NCI-H526 treated with DMSO at 0.1 percent for 48 hours (cell line): ENCODE measurements at regions not wholly inside any gene's neighbourhood (a gene's known extent, or its start where the extent isn't known, plus 50 kb on each side); places are given as distances from the start of the nearest gene placed in this dataset.
"Not testable (repeated sequence)": the region's sequence is repeated elsewhere in the genome, so short reads cannot be mapped to it uniquely, and the experiment has no call there.

Experiments used
- DNase-seq: peaks from one replicate; lab custom pipeline; 2025; lab: John Stamatoyannopoulos, UW

GRCh38 chr1:82359541-82359940 lies 558.8 kb downstream of the ADGRL2 start:
- not testable (repeated sequence) for DNase-seq

GRCh38 chr1:82358706-82359105 lies 558.0 kb downstream of the ADGRL2 start:
- DNase-seq = not testable (repeated sequence)

GRCh38 chr1:82354546-82354945 lies 553.8 kb downstream of the ADGRL2 start:
- DNase-seq = not testable (repeated sequence)

- DNase-seq = no peak
Observed at GRCh38 chr1:82348487-82348886, 547.8 kb downstream of the ADGRL2 start.

- no peak for DNase-seq
Observed at GRCh38 chr1:82346141-82346540, 545.4 kb downstream of the ADGRL2 start.

DNA sequence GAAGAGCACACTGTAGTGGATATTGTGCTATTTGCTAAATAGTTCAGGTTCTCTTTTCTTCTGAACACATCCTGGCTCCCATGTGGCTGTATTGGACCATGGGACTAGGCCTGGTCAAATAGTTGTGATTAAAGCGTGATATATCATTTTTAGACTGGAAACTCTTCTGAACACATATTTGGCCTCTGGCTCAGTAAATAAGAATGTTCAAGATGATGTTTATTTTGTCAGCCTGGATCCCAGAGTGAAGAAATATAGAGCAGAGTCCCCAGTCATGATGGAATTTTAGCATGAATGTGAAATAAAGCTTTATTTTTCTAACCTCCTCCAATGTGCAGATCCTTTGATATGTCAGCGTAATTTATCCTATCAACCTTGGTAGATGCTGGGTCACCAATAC lies 542.6 kb downstream of the ADGRL2 start:
- DNase-seq = no peak

GRCh38 chr1:82337635-82338034 lies 536.9 kb downstream of the ADGRL2 start:
- no peak for DNase-seq

- no peak for DNase-seq
Observed at GRCh38 chr1:82330330-82330729, 529.6 kb downstream of the ADGRL2 start.

- DNase-seq = no peak
Observed at GRCh38 chr1:82329226-82329625, 528.5 kb downstream of the ADGRL2 start.

DNA sequence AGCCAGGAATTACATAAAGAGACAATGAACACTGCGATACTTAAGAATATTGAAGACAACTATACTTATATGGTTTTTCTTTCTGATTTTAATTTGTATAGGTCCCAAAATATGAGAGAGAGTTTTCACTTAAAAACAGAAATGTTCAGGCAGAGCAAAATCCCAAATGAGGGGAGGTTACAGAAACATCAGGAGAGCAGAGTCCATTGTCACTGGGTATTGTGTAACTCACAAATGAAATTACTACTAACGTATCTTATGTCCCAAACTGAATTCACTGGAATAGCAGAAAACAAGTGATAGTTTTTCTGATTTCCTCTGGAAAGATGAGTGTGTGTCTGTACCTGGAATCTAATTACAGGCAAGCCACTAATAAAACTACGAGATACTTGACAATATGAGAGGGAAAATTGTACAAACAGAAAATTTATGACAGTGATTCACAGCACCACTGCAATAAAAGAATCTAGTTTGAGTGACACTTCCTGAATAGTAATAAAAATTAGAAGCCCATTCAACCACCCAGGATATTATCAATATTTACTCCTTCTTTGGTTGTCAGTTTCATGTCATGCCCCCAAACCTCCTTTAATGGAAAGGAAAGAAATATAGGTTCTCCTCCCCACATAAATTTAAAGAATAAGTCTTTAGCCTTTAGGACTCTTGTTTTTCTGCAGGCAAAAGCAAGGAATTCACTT lies 522.6 kb downstream of the ADGRL2 start:
- DNase-seq = no peak

DNA sequence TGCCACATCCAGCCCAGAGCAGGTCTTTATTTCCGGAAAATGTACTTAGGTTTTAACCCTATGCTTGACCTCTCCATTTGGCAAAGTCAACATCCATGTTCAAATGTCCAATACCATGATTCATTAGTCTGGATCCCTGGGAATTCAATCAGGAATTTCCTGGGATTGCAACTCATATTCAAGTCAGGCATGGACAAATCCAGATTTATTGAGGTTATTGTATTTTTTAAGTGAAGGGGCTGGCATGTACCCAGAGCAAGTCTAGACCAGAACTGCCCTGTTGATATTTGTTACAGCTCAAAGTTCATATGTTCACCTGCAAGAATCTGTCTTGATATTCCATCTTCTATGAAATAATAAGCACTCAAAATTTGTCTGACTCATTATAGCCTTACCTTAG lies 521.1 kb downstream of the ADGRL2 start:
- no peak for DNase-seq

DNA sequence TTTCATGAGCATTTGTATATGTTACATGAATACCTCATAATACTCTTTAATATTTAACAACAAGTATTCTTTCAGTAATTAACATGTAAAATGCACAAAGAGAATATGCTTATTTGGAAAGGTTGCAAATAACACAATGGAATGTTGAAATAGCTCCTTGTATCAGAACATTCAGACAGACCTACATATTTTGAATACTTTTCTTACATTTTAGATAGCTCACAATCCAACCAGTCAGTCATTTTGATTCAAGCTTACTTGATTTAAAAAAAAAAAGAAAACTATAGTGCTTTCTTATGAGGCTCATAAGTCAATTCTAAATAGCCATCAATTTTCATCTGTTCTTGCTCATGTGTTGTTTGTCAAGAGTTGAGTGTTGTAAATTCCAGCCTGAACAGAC lies 518.8 kb downstream of the ADGRL2 start:
- no peak for DNase-seq

- no peak for DNase-seq
Observed at GRCh38 chr1:82318921-82319320, 518.2 kb downstream of the ADGRL2 start.

DNA sequence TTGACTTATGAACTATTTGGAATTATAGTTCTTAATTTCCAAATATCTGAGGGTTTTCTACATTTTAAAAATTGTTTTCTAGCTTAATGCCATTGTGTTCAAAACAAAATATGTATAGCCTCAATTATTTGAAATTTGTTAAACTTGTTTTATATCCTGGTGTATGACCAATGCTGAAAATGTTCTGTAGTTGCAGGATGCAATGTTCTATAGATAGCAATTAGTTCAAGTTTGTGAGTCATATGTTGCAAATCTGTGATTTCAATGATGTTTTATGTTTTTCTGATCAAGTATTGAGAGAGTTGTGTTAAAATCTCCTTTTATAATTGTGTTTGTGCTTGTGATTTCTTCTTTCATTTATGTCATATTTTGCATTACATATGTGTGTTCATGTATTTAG lies 517.5 kb downstream of the ADGRL2 start:
- DNase-seq = no peak

DNA sequence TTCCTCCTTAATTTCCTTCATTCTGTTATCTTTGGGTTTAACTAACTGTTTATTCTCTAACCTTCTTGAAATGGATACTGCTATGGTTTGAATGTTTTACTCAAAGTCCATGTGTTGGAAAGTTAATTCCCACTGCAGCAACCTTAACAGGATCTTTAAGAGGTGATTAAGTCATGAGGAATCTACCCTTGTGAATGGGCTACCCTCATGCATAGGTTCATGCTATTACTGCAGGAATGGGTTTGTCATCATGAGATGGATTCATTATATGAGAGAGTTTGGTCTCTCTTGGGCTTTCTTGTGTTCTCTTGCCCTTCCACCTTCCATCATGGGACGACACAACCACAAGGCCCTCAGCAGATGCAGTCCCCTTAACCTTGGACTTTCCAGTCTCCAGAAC lies 516.9 kb downstream of the ADGRL2 start:
- no peak for DNase-seq

DNA sequence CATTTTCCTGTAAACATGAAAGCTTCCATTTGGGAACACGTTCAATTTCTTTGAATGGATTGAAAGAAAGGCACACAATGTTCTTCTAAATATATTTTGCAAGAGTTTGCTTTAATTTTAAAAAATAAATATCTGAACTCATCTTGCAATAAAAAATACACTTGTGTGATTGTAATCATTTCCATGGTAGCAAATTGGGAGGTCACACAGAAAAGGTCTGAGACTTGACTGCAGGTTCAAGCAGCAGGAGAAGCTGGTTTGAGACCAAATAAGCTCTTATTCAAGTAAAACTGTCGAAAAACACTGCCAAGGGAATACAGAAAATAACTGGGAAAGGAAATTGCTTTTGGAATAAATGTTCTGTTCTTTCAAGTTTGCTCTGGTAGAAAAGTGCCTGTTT lies 498.9 kb downstream of the ADGRL2 start:
- DNase-seq = no peak

GRCh38 chr1:82299056-82299455 lies 498.3 kb downstream of the ADGRL2 start:
- DNase-seq = no peak

DNA sequence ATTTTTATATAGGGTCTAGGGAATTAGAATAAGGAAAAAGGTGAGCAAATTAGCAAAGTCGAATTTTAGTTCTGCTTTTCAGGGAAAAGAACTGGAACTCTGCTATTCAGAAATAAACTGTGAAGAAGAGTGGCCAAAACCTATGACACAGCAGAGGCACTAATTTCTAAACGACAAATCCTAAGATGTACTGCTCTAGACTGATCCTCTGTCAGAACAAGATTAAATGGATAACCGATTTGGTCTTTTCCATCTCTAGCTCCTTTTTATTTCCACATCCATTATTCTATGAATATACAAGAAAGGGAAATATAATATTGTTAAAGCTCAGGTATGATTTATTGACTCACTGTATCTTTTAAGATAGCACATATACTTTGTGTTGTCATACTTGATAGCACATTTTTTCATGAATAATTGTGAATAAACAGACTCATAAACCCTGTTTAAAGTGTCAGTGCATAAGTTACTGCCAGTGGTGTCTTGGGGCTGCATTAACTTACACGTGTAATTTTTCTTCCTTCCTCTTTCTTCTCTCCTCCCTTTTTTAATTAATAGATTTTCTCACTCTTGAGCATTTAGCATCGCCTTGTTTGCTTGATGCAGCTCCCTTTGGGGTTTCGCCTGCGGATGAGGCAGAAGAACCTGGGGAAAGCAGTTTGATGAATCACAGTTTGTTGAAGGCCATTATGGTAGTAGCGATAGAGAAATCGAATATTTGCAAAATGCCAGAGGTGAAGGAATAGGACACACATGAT lies 496.6 kb downstream of the ADGRL2 start:
- no peak for DNase-seq

- no peak for DNase-seq
Observed at GRCh38 chr1:82287556-82287955, 486.8 kb downstream of the ADGRL2 start.

- DNase-seq = no peak
Observed at GRCh38 chr1:82284213-82284612, 483.5 kb downstream of the ADGRL2 start.

DNA sequence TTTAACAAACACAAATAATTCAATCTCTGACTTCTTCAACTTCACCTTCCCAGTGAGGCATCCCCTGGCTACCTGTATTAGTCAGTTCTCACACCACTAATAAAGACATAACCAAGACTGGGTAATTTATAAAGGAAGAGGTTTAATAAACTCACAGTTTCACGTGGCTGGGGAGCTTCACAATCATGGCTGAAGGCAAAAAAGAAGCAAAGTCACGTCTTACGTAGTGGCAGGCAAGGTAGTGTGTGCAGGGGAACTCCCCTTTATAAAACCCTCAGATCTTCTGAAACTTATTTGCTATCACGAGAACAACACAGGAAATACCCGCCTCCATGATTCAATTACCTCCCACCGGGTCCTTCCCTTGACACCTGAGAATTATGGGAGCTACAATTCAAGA lies 478.5 kb downstream of the ADGRL2 start:
- DNase-seq = no peak

DNA sequence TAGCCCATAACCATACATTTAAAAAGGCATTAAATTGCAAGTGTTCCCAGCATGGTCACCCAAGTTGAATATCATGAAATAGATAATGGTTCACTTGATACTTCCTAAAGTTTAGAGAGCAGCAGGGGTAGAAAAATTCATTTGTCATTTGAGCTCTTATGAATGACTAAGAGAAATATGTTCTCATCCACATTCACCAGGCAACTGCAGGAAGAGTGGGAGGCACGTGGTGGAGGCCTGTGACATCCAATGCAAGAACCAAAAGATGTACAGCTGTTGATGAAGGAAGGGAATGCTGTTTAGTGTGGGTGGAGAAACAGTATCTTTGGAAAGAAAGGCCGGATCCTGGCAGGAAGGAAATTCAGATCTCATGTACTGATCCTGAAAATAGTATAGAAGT lies 473.1 kb downstream of the ADGRL2 start:
- no peak for DNase-seq

GRCh38 chr1:82269431-82269830 lies 468.7 kb downstream of the ADGRL2 start:
- no peak for DNase-seq

DNA sequence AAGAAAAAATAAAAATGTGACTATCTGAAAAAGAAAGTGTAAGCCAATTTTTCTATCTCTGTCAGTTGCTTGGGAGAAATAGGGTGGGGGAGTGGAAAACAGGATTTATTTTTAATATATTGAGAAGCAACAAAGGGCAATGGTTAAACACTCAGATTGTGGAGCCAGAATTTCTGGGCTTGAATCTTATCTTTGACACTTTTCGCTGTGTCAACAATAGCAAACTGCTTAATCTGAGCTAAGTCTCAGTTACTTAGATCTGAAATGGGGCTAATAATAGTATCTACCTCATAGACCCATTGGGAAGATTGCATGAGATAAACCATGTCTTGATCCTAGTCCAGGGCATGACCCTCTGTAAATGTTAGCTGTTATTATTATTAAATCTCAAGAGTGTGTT lies 468.1 kb downstream of the ADGRL2 start:
- no peak for DNase-seq
